Cardiac muscle cell (in vitro differentiated cells and primary cell): ENCODE measurements at regions not wholly inside any gene's neighbourhood (a gene's known extent, or its start where the extent isn't known, plus 50 kb on each side); places are given as distances from the start of the nearest gene placed in this dataset.

Experiments used
- DNase-seq, 2 donors: peaks; one replicate each; pipeline versions ENCODE4 v3.0.0 to v3.0.0-alpha.2; 2010 to 2017; ENCODE audit warnings: low read depth in 1 of 2, low spot score in 1 of 2
- H3K27ac ChIP-seq: fragments of 200-600 bp; sonication (generic); 2 replicates; pipeline ENCODE4 v1.5.1; 2016
- H3K27me3 ChIP-seq: fragments of 200-600 bp; sonication (generic); 2 replicates; pipeline ENCODE4 v1.6.0; 2016; ENCODE audit warnings: control low read depth
- H3K36me3 ChIP-seq: fragments of 200-600 bp; sonication (generic); 2 replicates; pipeline ENCODE4 v1.5.1; 2016; ENCODE audit warnings: control low read depth
- H3K4me1 ChIP-seq: fragments of 200-600 bp; sonication (generic); 2 replicates; pipeline ENCODE4 v1.8.1; 2017; ENCODE audit warnings: low read depth, mild to moderate bottlenecking, mixed run types
- H3K4me3 ChIP-seq: fragments of 200-600 bp; sonication (generic); 2 replicates; pipeline ENCODE4 v1.5.1; 2016; ENCODE audit warnings: mild to moderate bottlenecking
- H3K9me3 ChIP-seq: fragments of 200-600 bp; sonication (generic); 2 replicates; pipeline ENCODE4 v1.5.1; 2017; ENCODE audit warnings: low read depth, mild to moderate bottlenecking, control low read depth
- TF ChIP-seq, protein P1 (sequence below): IDR thresholded peaks from 2 replicates; pipeline ENCODE4 v1.5.1; 2012; ENCODE audit warnings: low read depth, mild to moderate bottlenecking, low read length

DNA sequence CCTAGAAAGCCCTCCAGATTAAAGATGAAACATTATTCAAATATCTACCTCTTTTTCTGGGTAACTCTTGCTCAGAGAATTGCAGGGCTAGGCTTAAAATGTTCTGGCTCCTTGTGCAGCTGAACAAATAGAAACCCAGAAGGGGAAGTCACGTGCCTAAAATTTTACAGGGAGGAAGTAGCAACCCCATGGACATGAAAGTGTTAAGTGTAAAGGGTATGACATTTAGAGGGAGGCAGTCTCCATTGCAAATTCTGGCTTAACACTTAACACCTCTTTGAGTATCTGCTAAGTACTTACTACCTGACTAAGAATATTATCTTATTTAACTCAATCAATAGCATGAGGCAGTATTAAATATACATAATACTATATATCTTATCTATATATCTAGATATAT, 376.1 kb upstream of the ERCC4 start:
- H3K4me1 ChIP-seq, result no peaks in the 10 kb centered on the region
- H3K27ac ChIP-seq, result no peak overlapping the region
- H3K4me3 ChIP-seq, result no peak overlapping the region
- H3K9me3 ChIP-seq, result no peaks in the 10 kb centered on the region
- TF ChIP-seq, protein P1, sequence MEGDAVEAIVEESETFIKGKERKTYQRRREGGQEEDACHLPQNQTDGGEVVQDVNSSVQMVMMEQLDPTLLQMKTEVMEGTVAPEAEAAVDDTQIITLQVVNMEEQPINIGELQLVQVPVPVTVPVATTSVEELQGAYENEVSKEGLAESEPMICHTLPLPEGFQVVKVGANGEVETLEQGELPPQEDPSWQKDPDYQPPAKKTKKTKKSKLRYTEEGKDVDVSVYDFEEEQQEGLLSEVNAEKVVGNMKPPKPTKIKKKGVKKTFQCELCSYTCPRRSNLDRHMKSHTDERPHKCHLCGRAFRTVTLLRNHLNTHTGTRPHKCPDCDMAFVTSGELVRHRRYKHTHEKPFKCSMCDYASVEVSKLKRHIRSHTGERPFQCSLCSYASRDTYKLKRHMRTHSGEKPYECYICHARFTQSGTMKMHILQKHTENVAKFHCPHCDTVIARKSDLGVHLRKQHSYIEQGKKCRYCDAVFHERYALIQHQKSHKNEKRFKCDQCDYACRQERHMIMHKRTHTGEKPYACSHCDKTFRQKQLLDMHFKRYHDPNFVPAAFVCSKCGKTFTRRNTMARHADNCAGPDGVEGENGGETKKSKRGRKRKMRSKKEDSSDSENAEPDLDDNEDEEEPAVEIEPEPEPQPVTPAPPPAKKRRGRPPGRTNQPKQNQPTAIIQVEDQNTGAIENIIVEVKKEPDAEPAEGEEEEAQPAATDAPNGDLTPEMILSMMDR, result no peak
- no peaks in the 10 kb centered on the region for H3K27me3 ChIP-seq
- no peaks in the 10 kb centered on the region for H3K36me3 ChIP-seq
- DNase-seq, result no peak

DNA sequence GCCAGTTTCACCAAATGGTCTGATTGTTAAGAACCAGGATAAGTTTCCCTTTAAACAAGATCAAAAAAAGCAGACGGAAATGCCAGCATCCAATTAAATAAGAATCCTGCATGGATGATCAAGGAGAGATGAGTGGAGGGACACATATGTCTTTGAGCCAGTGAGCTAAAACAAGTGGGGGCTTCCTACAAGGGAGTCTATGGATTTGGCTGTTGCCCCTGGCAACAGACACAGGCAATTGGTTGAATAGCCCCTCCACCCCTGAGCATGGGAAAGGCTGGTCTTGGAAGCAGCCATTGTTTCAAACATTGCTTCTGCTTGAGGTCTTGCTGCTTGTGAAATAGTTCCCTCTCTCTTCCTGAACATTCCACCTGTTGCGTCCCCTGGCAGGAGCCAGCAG, 374.7 kb upstream of the ERCC4 start:
- Histone ChIP-seq H3K27me3 (no peaks in the 10 kb centered on the region), H3K36me3 (no peaks in the 10 kb centered on the region), H3K9me3 (no peaks in the 10 kb centered on the region), H3K4me3 (no peak overlapping the region), H3K4me1 (no peaks in the 10 kb centered on the region), H3K27ac (no peak overlapping the region)
- TF ChIP-seq, protein P1, result no peak
- DNase-seq, result no peak

DNA sequence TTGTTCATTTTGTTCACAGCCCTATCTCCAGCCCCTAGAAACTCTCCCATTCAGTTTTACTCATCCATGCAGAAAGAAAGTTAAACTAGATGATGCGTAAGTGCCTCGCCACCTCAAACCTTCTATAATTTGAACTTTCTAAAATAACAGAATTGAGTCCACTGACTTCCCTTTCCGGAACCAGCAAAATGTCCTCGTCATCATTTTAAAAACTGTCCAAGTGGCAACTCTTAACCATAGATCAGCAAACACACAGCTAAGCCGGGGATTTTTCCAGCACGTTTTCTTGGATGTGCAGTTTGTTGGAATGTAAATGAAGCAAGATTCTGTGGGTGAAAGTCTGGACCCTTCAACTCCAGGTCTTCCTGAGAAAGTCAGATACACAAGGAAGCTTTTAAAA, 369.7 kb upstream of the ERCC4 start:
- H3K9me3 ChIP-seq, result no peaks in the 10 kb centered on the region
- H3K4me3 ChIP-seq, result no peak overlapping the region
- H3K27me3 ChIP-seq, result no peaks in the 10 kb centered on the region
- H3K4me1 ChIP-seq, result no peaks in the 10 kb centered on the region
- TF ChIP-seq, protein P1, result no peak
- DNase-seq, result no peak
- no peaks in the 10 kb centered on the region for H3K36me3 ChIP-seq
- no peak overlapping the region for H3K27ac ChIP-seq

DNA sequence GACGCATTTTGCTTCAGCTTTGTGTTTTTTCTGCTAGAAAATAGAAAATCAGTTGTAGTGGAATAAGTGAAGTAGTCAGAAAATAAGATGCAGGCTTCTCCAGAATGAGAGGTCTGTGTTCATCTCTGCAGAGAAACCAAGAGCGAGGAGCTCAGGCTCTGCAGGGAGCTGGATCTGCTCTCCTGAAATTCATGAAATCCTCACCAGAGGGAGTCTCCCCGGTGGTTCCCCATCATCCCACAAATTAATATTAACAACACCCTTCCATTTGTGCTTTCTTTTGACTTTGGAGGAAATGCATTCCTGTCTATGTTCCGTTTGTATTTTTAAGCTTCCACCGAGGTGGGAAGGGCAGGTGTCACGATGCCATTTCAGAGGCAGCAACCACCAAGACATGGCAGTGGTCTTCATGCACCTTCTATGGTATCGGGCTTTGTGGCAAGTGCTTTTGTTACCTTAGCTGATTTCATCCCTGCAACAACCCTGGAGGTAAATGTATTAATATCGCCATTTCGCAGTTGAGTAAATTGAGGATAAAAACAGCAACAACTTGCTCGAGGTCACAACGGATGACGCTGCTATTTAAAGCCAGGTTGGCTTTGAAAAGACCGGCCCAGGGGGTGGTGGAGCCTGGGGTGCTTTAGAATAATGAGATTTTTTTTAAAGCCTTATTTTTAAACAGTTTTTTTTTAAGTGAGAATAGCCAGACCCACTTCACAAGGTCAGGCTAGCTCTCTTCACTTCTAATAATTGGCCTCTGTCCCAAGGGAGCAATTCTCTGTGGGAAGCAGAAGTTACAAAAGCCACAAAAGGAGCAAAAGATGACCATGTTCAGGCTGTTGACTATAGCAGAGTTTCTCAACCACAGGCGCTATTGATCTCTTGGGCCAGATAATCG, 367.6 kb upstream of the ERCC4 start:
- no peak overlapping the region for H3K27ac ChIP-seq
- no peaks in the 10 kb centered on the region for H3K36me3 ChIP-seq
- DNase-seq, result no peak
- TF ChIP-seq, protein P1, result no peak
- H3K27me3 ChIP-seq, result no peaks in the 10 kb centered on the region
- H3K4me3 ChIP-seq, result no peak overlapping the region
- H3K9me3 ChIP-seq, result no peaks in the 10 kb centered on the region
- H3K4me1 ChIP-seq, result no peaks in the 10 kb centered on the region

DNA sequence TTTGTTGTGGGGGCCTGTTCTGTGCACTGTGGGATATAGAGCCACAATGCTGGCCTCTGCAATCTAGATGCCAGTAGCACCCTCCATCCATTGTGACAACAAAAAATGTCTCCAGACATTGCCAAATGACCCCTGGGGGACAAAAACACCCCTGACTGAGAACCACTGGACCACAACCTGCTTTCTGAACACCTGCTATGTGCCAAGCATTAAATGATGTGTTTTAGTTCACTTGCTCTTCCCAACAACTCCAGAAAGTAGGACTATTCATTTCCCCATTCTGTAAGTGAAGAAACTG, 367.0 kb upstream of the ERCC4 start:
- no peaks in the 10 kb centered on the region for H3K36me3 ChIP-seq
- DNase-seq, result no peak
- no peak overlapping the region for H3K4me3 ChIP-seq
- H3K9me3 ChIP-seq, result no peaks in the 10 kb centered on the region
- no peaks in the 10 kb centered on the region for H3K27me3 ChIP-seq
- TF ChIP-seq, protein P1, result no peak
- no peaks in the 10 kb centered on the region for H3K4me1 ChIP-seq
- H3K27ac ChIP-seq, result no peak overlapping the region
